Mesendoderm (in vitro differentiated cells): ENCODE measurements at regions not wholly inside any gene's neighbourhood (a gene's known extent, or its start where the extent isn't known, plus 50 kb on each side); places are given as distances from the start of the nearest gene placed in this dataset.

Experiments
- DNase-seq: peaks from one replicate; pipeline ENCODE4 v3.0.0; 2013
- H2AK5ac ChIP-seq: 2 replicates; pipeline ENCODE4 v1.6.1; 2013; ENCODE audit warnings: low read length, inconsistent platforms
- H2BK120ac ChIP-seq: 2 replicates; pipeline ENCODE4 v1.6.1; 2013; ENCODE audit warnings: low read depth, mild to moderate bottlenecking, low read length, moderate library complexity, mixed read lengths
- H2BK15ac ChIP-seq: replicated peaks from 2 replicates; pipeline ENCODE4 v1.6.1; 2013; ENCODE audit warnings: low read depth, mild to moderate bottlenecking, moderate library complexity
- H2BK5ac ChIP-seq: 2 replicates; pipeline ENCODE4 v1.6.1; 2013; ENCODE audit warnings: low read length, inconsistent platforms
- H3K18ac ChIP-seq: 2 replicates; pipeline ENCODE4 v1.6.1; 2013; ENCODE audit warnings: mild to moderate bottlenecking, low read length, mixed read lengths
- H3K23ac ChIP-seq: one replicate; pipeline ENCODE4 v1.6.1; 2013; ENCODE audit warnings: low read length
- H3K27ac ChIP-seq: 2 replicates; pipeline ENCODE4 v1.5.1; 2013; ENCODE audit warnings: low read depth, mild to moderate bottlenecking, inconsistent platforms, low read length, moderate library complexity
- H3K27me3 ChIP-seq: 2 replicates; pipeline ENCODE4 v1.6.1; 2013; ENCODE audit warnings: low read length, control low read depth, mild to moderate bottlenecking, inconsistent platforms; ENCODE audit not compliant: insufficient read depth, poor library complexity
- H3K36me3 ChIP-seq: 2 replicates; pipeline ENCODE4 v1.6.1; 2013; ENCODE audit warnings: low read length, inconsistent platforms; ENCODE audit not compliant: control insufficient read depth, insufficient read depth
- H3K4ac ChIP-seq: one replicate; pipeline ENCODE4 v1.6.1; 2013; ENCODE audit warnings: low read depth, mild to moderate bottlenecking, low read length, moderate library complexity
- H3K4me1 ChIP-seq: 2 replicates; pipeline ENCODE4 v1.6.1; 2013; ENCODE audit warnings: low read depth, low read length, inconsistent platforms; ENCODE audit not compliant: control insufficient read depth
- H3K4me2 ChIP-seq: 2 replicates; pipeline ENCODE4 v1.6.1; 2013; ENCODE audit warnings: low read length
- H3K4me3 ChIP-seq: 2 replicates; pipeline ENCODE4 v1.5.1; 2013; ENCODE audit warnings: mild to moderate bottlenecking, low read length
- H3K56ac ChIP-seq: one replicate; pipeline ENCODE4 v1.6.1; 2013; ENCODE audit warnings: low read length
- H3K79me1 ChIP-seq: 2 replicates; pipeline ENCODE4 v1.6.1; 2013; ENCODE audit warnings: low read length, inconsistent platforms
- H3K79me2 ChIP-seq: 2 replicates; pipeline ENCODE4 v1.6.1; 2013; ENCODE audit warnings: mild to moderate bottlenecking, low read length; ENCODE audit not compliant: control insufficient read depth, insufficient read depth
- H3K9ac ChIP-seq: 2 replicates; pipeline ENCODE4 v1.6.1; 2013; ENCODE audit warnings: low read length, inconsistent platforms
- H4K5ac ChIP-seq: one replicate; pipeline ENCODE4 v1.6.1; 2013; ENCODE audit warnings: low read length
- H4K8ac ChIP-seq: one replicate; pipeline ENCODE4 v1.6.1; 2013; ENCODE audit warnings: low read depth, mild to moderate bottlenecking, control low read depth, low read length, moderate library complexity
- WGBS: extraction: QIAGEN DNeasy Blood & Tissue Kit; methylation state at CpG from one replicate; pipeline ENCODE4 v1.1.7; 2013; ENCODE audit warnings: low lambda C conversion rate, missing lambda C conversion rate; ENCODE audit not compliant: insufficient coverage; ENCODE audit errors: extremely low coverage; 5-methylcytosine and 5-hydroxymethylcytosine counted together

DNA sequence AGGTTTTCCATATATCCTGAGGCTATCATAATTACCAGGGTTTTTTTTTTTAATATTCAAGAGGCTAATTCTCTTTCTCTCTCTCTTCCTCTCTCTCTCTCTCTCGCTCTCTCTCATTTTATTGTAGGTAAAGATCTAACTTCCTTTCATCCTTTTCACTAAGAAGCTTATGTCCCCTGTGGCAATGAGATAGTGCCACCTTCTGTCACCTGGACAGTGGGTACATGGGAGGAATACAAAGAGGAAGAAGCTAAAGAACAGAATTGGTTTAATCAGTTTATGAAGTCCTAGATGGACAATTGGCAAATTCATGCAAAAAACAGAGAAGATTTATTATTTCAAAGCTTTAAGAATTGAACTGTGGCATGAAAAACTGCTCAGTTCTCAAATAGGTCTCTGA is 1582.3 kb upstream of the TMEFF2 start:
- Histone ChIP-seq H3K56ac (no peak overlapping the region), H3K4me2 (no peak overlapping the region), H3K79me2 (no peaks in the 10 kb centered on the region), H3K79me1 (no peaks in the 10 kb centered on the region), H2BK120ac (no peak overlapping the region), H2AK5ac (no peak overlapping the region), H3K27ac (no peak overlapping the region), H3K23ac (no peak overlapping the region), H2BK5ac (no peak overlapping the region), H3K9ac (no peak overlapping the region), H3K36me3 (no peaks in the 10 kb centered on the region), H4K8ac (no peak overlapping the region), H3K4me1 (no peaks in the 10 kb centered on the region), H3K4me3 (no peak overlapping the region), H3K27me3 (no peaks in the 10 kb centered on the region), H2BK15ac (no peak overlapping the region), H3K18ac (no peak overlapping the region), H3K4ac (no peak overlapping the region), H4K5ac (no peak overlapping the region)
- WGBS = no CpG with 5 or more reads among the region's 1 CpG
- peak; percentile 10 for DNase-seq

DNA sequence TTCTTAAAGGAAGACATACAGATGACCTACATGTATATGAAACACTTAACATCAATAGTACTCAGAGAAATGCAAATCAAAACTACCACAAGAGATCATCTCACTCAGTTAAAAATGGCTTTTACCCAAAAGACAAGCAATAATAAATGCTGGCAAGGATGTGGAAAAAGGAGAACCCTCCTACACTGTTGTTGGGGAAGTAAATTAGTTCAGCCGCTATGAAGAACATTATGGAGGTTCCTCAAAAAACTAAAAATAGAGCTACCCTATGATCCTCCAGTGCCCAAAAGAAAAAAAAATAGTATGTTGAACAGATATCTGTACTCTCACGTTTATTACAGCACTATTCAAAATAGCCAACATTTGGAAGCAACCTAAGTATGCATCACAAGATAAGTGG is 1579.4 kb upstream of the TMEFF2 start:
- Histone ChIP-seq H4K5ac (no peak overlapping the region), H3K36me3 (no peaks in the 10 kb centered on the region), H3K9ac (no peak overlapping the region), H3K4me2 (no peak overlapping the region), H3K4me1 (no peaks in the 10 kb centered on the region), H3K27ac (no peak overlapping the region), H3K18ac (no peak overlapping the region), H3K4me3 (no peak overlapping the region), H2BK120ac (no peak overlapping the region), H3K79me2 (no peaks in the 10 kb centered on the region), H4K8ac (no peak overlapping the region), H3K56ac (no peak overlapping the region), H3K4ac (no peak overlapping the region), H2AK5ac (no peak overlapping the region), H3K27me3 (no peaks in the 10 kb centered on the region), H3K79me1 (no peaks in the 10 kb centered on the region), H2BK15ac (no peak overlapping the region), H3K23ac (no peak overlapping the region), H2BK5ac (no peak overlapping the region)
- WGBS = no CpG with 5 or more reads among the region's 2 CpGs
- no peak for DNase-seq

DNA sequence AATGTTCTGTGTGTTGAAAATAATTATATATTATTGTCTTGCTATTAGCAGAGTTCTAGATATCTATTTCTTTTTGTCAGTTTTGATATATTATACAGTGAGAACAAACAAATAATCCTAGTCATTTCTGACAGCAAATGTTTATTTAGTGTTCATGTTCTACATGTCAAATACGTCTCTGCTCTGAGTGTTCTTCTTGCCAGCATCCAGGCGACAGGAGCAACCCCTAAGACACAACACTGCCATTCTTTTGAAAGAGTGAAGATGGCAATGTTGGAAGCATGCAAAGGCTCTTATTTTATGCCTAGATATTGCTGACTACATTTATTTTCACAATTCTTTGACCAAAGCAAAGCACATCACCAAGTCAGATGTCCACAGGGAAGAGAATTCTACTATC is 1556.6 kb upstream of the TMEFF2 start:
- Histone ChIP-seq H4K5ac (no peak overlapping the region), H2BK5ac (no peak overlapping the region), H2BK15ac (no peak overlapping the region), H3K27me3 (no peaks in the 10 kb centered on the region), H3K4ac (no peak overlapping the region), H3K18ac (no peak overlapping the region), H3K36me3 (no peaks in the 10 kb centered on the region), H3K56ac (no peak overlapping the region), H3K9ac (no peak overlapping the region), H3K79me2 (no peaks in the 10 kb centered on the region), H3K4me2 (no peak overlapping the region), H3K4me3 (no peak overlapping the region), H3K27ac (no peak overlapping the region), H3K4me1 (no peaks in the 10 kb centered on the region), H2BK120ac (no peak overlapping the region), H4K8ac (no peak overlapping the region), H3K79me1 (no peaks in the 10 kb centered on the region), H3K23ac (no peak overlapping the region), H2AK5ac (no peak overlapping the region)
- WGBS = no CpG with 5 or more reads among the region's 2 CpGs
- no peak for DNase-seq

DNA sequence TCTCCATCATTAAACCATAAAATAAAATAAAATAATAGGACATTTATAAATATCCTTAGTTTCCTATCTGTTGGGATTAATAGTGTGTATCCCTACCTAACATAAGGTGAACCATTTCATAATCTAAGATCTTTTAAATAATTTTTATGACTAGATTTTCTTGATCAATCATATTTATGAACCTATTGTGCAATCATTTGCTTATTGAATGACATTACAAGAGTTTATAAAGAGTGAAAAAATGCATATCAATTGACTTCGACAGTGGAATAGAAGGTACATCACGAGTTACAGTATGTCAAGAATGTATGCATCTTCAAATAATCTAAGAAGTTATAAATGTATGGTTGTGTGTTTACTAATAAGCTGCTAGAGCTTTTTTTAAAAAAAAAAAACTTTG is 1554.8 kb upstream of the TMEFF2 start:
- H2BK15ac ChIP-seq = no peak overlapping the region
- no peak overlapping the region for H3K27ac ChIP-seq
- H2BK120ac ChIP-seq = no peak overlapping the region
- no CpG with 5 or more reads among the region's 2 CpGs for WGBS
- no peaks in the 10 kb centered on the region for H3K79me1 ChIP-seq
- no peak overlapping the region for H4K8ac ChIP-seq
- H3K36me3 ChIP-seq = no peaks in the 10 kb centered on the region
- no peak overlapping the region for H3K18ac ChIP-seq
- DNase-seq = no peak
- no peaks in the 10 kb centered on the region for H3K27me3 ChIP-seq
- H3K4me3 ChIP-seq = no peak overlapping the region
- H2BK5ac ChIP-seq = no peak overlapping the region
- no peak overlapping the region for H4K5ac ChIP-seq
- no peak overlapping the region for H3K9ac ChIP-seq
- no peaks in the 10 kb centered on the region for H3K4me1 ChIP-seq
- H3K4ac ChIP-seq = no peak overlapping the region
- H3K79me2 ChIP-seq = no peaks in the 10 kb centered on the region
- no peak overlapping the region for H3K23ac ChIP-seq
- no peak overlapping the region for H3K4me2 ChIP-seq
- no peak overlapping the region for H2AK5ac ChIP-seq
- H3K56ac ChIP-seq = no peak overlapping the region

DNA sequence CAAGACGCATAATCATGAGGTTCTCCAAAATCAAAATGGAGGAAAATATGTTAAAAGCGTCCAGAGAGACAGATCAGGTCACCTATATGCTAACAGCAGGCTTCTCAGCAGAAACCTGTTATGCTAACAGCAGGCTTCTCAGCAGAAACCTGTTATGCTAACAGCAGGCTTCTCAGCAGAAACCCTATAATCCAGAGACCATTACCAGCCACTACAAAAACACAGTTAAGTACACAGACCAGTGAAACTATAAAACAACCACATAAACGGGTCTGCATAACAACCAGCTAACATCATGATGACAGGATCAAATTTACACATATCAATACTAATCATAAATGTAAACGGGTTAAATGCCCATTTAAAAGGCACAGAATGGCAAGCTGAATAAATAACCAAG is 1548.4 kb upstream of the TMEFF2 start:
- Histone ChIP-seq H2BK5ac (no peak overlapping the region), H2AK5ac (no peak overlapping the region), H3K4me2 (no peak overlapping the region), H3K18ac (no peak overlapping the region), H3K79me1 (no peaks in the 10 kb centered on the region), H3K56ac (no peak overlapping the region), H3K9ac (no peak overlapping the region), H4K8ac (no peak overlapping the region), H3K36me3 (no peaks in the 10 kb centered on the region), H3K79me2 (no peaks in the 10 kb centered on the region), H3K4me3 (no peak overlapping the region), H3K23ac (no peak overlapping the region), H3K4ac (no peak overlapping the region), H2BK15ac (no peak overlapping the region), H3K27ac (no peak overlapping the region), H2BK120ac (no peak overlapping the region), H3K4me1 (no peaks in the 10 kb centered on the region), H4K5ac (no peak overlapping the region), H3K27me3 (no peaks in the 10 kb centered on the region)
- WGBS = no CpG with 5 or more reads among the region's 4 CpGs
- DNase-seq = peak; percentile 7

DNA sequence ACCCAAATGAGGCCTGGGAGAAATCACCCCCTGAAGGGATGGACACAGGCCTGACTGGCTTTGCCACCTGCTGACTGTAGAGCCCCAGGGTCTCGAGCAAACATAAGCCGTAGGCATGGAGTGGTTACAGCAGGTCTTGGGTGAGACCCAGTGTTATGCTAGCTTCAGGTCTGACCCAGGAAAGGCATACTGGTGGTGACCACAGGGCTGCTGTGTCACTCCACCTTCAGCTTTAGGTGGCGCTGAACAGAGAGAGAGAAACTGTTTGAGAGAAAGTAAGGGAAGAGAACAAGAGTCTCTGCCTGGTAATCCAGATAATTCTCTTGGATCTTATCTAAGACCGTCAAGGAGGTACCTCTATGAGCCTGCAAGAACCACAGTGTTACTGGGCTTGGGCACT is 1544.2 kb upstream of the TMEFF2 start:
- Histone ChIP-seq H3K4me3 (no peak overlapping the region), H3K56ac (no peak overlapping the region), H4K5ac (no peak overlapping the region), H3K9ac (no peak overlapping the region), H3K79me2 (no peaks in the 10 kb centered on the region), H3K4ac (no peak overlapping the region), H3K4me1 (no peaks in the 10 kb centered on the region), H3K79me1 (no peaks in the 10 kb centered on the region), H3K27ac (no peak overlapping the region), H3K36me3 (no peaks in the 10 kb centered on the region), H2BK120ac (no peak overlapping the region), H3K27me3 (no peaks in the 10 kb centered on the region), H3K23ac (no peak overlapping the region), H4K8ac (no peak overlapping the region), H2BK15ac (no peak overlapping the region), H2AK5ac (no peak overlapping the region), H2BK5ac (no peak overlapping the region), H3K4me2 (no peak overlapping the region), H3K18ac (no peak overlapping the region)
- no CpG with 5 or more reads among the region's 4 CpGs for WGBS
- DNase-seq = peak; percentile 11
